ENCODE measurements at regions not wholly inside any gene's neighbourhood (a gene's known extent, or its start where the extent isn't known, plus 50 kb on each side); places are given as distances from the start of the nearest gene placed in this dataset.

DNA sequence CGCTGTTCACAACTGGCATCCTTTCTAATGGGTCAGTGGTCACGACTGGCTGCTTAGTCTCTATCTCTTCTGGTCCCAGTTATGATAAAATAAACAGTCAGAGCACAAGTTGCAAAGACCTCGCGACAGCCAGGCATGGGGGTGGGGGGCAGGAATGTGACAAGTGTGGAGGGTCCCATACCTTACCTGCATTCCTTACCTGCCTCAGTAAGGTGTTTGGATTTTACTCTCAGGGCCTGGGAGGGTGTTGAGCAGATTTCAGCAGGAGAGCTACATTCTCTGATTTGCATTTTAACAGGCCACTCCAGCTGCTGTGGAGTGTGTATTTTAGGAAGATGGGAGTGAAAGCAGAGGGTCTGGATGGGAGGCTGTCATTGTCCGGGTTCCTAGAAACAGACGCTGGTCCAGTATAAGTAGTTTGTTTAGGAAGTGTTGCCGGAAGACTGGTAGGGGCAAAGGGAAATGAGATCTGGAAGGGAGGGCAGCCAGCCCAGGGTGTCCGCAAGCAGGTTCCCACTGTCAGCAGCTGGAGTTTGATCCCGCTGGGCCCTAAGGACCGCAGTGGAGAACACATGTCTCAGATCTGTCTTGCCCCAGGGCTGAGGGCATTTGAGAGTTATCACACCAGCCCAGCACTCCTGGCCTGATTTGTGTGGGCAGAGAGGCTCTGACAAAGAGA lies 920.0 kb downstream of the UQCRFS1 start:
- Histone ChIP-seq H3K27me3 (ENCODE audit: insufficient read depth, poor library complexity, severe bottlenecking) (peaks cover 3% of the 10 kb centered on the region), H3K4me3 (replicated peaks; ENCODE audit: insufficient read depth, low read length) (no peak overlapping the region), H3K27ac (replicated peaks) (no peak overlapping the region)
- TF ChIP-seq GABPA (IDR thresholded peaks at IDR 0.05; ENCODE audit: low read depth) (no peak), POLR2AphosphoS5 (IDR thresholded peaks at IDR 0.05; ENCODE audit: low read depth) (no peak), SPI1 (IDR thresholded peaks at IDR 0.05; ENCODE audit: borderline replicate concordance, low read depth) (no peak)
- TF ChIP-seq, protein P1, sequence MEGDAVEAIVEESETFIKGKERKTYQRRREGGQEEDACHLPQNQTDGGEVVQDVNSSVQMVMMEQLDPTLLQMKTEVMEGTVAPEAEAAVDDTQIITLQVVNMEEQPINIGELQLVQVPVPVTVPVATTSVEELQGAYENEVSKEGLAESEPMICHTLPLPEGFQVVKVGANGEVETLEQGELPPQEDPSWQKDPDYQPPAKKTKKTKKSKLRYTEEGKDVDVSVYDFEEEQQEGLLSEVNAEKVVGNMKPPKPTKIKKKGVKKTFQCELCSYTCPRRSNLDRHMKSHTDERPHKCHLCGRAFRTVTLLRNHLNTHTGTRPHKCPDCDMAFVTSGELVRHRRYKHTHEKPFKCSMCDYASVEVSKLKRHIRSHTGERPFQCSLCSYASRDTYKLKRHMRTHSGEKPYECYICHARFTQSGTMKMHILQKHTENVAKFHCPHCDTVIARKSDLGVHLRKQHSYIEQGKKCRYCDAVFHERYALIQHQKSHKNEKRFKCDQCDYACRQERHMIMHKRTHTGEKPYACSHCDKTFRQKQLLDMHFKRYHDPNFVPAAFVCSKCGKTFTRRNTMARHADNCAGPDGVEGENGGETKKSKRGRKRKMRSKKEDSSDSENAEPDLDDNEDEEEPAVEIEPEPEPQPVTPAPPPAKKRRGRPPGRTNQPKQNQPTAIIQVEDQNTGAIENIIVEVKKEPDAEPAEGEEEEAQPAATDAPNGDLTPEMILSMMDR (IDR thresholded peaks at IDR 0.05; ENCODE audit: insufficient read depth, low read length): no peak
- TF ChIP-seq, protein P2, sequence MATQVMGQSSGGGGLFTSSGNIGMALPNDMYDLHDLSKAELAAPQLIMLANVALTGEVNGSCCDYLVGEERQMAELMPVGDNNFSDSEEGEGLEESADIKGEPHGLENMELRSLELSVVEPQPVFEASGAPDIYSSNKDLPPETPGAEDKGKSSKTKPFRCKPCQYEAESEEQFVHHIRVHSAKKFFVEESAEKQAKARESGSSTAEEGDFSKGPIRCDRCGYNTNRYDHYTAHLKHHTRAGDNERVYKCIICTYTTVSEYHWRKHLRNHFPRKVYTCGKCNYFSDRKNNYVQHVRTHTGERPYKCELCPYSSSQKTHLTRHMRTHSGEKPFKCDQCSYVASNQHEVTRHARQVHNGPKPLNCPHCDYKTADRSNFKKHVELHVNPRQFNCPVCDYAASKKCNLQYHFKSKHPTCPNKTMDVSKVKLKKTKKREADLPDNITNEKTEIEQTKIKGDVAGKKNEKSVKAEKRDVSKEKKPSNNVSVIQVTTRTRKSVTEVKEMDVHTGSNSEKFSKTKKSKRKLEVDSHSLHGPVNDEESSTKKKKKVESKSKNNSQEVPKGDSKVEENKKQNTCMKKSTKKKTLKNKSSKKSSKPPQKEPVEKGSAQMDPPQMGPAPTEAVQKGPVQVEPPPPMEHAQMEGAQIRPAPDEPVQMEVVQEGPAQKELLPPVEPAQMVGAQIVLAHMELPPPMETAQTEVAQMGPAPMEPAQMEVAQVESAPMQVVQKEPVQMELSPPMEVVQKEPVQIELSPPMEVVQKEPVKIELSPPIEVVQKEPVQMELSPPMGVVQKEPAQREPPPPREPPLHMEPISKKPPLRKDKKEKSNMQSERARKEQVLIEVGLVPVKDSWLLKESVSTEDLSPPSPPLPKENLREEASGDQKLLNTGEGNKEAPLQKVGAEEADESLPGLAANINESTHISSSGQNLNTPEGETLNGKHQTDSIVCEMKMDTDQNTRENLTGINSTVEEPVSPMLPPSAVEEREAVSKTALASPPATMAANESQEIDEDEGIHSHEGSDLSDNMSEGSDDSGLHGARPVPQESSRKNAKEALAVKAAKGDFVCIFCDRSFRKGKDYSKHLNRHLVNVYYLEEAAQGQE (IDR thresholded peaks at IDR 0.05; ENCODE audit: insufficient replicate concordance, low read depth): no peak
- no peak for DNase-seq (ENCODE audit: low read depth in 1 of 2, low spot score in 1 of 2)

GRCh38 chr19:28291874-28292273 lies 921.1 kb downstream of the UQCRFS1 start:
- Histone ChIP-seq H3K4me3 (replicated peaks; ENCODE audit: insufficient read depth, low read length) (no peak overlapping the region), H3K27me3 (ENCODE audit: insufficient read depth, poor library complexity, severe bottlenecking) (peaks cover 3% of the 10 kb centered on the region), H3K27ac (replicated peaks) (no peak overlapping the region)
- no peak for TF ChIP-seq GABPA (IDR thresholded peaks at IDR 0.05; ENCODE audit: low read depth)
- TF ChIP-seq, protein P2 (IDR thresholded peaks at IDR 0.05; ENCODE audit: insufficient replicate concordance, low read depth): no peak
- TF ChIP-seq POLR2AphosphoS5 (IDR thresholded peaks at IDR 0.05; ENCODE audit: low read depth): no peak
- TF ChIP-seq SPI1 (IDR thresholded peaks at IDR 0.05; ENCODE audit: borderline replicate concordance, low read depth): no peak
- TF ChIP-seq, protein P1 (IDR thresholded peaks at IDR 0.05; ENCODE audit: insufficient read depth, low read length): no peak
- DNase-seq (ENCODE audit: low read depth in 1 of 2, low spot score in 1 of 2): no peak

DNA sequence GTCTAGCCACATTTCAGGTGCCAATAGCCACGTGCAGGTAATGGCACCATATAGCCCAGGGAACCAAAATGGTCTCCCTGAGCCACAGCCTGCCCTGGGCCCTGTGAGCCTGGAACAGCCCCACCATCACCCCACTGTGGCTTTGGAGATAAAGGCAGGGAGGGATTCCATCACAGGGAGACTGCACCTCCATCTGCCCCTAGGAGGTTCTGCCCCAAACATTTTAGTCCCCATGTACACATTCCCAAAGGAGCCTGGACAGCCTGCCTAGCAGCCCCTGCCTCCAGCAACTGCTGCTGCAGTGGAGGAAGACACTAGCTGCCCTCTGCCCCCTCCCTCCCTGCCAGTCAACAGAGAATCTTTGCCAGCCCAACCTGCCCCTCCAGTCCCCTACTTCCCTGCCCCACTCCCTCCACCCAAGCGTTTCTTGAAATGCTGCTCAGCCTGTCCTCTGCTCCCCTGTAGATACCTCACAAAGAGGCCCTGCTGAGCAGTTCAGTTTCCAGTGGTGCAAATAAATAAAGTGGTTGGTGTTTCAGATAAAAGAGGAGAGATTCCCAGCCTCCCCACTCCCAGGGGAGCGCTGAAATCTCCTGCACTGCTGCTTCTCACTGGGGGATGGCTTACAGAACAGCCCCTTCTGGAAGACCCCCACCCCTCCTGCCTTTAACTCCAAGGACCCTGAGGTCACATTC lies 921.8 kb downstream of the UQCRFS1 start:
- Histone ChIP-seq H3K27me3 (ENCODE audit: insufficient read depth, poor library complexity, severe bottlenecking) (peaks cover 3% of the 10 kb centered on the region), H3K27ac (replicated peaks) (no peak overlapping the region), H3K4me3 (replicated peaks; ENCODE audit: insufficient read depth, low read length) (no peak overlapping the region)
- TF ChIP-seq, protein P1 (IDR thresholded peaks at IDR 0.05; ENCODE audit: insufficient read depth, low read length): no peak
- TF ChIP-seq SPI1 (IDR thresholded peaks at IDR 0.05; ENCODE audit: borderline replicate concordance, low read depth) (no peak), GABPA (IDR thresholded peaks at IDR 0.05; ENCODE audit: low read depth) (no peak), POLR2AphosphoS5 (IDR thresholded peaks at IDR 0.05; ENCODE audit: low read depth) (no peak)
- TF ChIP-seq, protein P2 (IDR thresholded peaks at IDR 0.05; ENCODE audit: insufficient replicate concordance, low read depth): no peak
- DNase-seq (ENCODE audit: low read depth in 1 of 2, low spot score in 1 of 2): no peak
